ENCODE measurements at regions not wholly inside any gene's neighbourhood (a gene's known extent, or its start where the extent isn't known, plus 50 kb on each side); places are given as distances from the start of the nearest gene placed in this dataset.

DNA sequence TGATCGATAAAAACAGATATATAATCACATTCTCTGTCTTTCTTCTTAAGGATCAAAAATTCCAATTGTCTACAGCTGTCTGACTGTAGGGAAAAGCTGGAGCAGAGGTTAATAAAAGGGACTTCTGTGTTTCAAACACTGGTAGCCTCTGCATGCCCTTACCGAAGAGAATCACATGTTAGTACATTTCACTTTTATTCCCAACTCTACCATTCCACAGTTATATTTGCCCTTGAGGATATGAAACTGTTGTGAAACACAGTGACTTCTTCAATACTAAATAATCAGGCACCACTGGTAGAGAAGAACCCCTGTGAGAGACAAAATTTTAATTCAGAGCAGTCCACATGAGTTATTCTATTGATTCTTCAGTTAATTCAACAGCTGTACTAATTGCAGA lies 1187.3 kb upstream of the CITED2 start:
- Mint-ChIP-seq H3K4me1 (ENCODE audit: low read depth) (no peaks in the 10 kb centered on the region), H3K9me3 (ENCODE audit: insufficient read depth) (no peaks in the 10 kb centered on the region), H3K36me3 (ENCODE audit: low read depth) (no peaks in the 10 kb centered on the region), H3K27me3 (ENCODE audit: low read depth) (peaks cover 3% of the 10 kb centered on the region), H3K4me3 (no peak overlapping the region), H3K27ac (no peak overlapping the region)
- DNase-seq = no peak
- no peak for ATAC-seq
- ChIA-PET CTCF (no interaction called here), POLR2A (no interaction called here)

DNA sequence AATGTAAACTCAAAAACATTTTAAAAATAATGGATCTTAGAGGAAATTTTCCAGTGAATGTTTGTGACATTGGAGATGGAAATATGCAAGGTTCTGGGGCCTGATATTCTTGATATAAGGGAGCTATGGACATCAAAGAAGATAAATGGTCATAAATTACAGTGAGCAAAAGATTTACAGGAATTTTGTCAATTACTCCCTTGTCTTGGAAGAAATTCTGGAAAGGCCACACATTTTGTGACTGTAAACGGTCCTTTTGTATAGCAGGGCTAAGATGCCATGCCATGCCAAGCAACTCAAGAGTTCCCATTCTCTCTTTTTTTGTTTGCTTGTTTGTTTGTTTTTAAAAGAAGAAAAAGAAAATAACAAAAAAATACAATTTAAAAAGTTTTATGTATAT lies 1186.2 kb upstream of the CITED2 start:
- DNase-seq = no peak
- H3K27ac Mint-ChIP-seq = no peak overlapping the region
- POLR2A ChIA-PET = no interaction called here
- H3K4me3 Mint-ChIP-seq = no peak overlapping the region
- peaks cover 3% of the 10 kb centered on the region for H3K27me3 Mint-ChIP-seq (ENCODE audit: low read depth)
- H3K4me1 Mint-ChIP-seq (ENCODE audit: low read depth) = no peaks in the 10 kb centered on the region
- no peak for ATAC-seq
- CTCF ChIA-PET = no interaction called here
- H3K36me3 Mint-ChIP-seq (ENCODE audit: low read depth) = no peaks in the 10 kb centered on the region
- no peaks in the 10 kb centered on the region for H3K9me3 Mint-ChIP-seq (ENCODE audit: insufficient read depth)

DNA sequence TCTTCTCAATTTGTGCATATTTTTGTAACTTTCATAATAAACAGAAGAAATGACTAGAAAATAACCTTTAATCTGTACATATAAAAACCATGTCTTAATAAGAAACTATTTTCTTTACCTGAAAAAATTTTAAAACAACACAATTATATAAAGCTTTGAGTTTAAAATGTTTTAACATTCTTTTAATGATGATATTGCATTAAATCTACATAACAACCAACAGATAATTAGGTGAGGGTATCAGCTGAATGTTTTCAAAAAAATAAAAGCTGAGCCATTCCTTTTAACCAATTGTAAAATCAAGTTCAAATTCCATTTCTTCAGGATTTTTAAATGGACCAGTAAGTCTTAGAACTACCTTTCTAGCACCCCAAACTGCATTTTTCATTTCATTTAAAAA lies 1185.0 kb upstream of the CITED2 start:
- Mint-ChIP-seq H3K27me3 (ENCODE audit: low read depth) (peaks cover 3% of the 10 kb centered on the region), H3K36me3 (ENCODE audit: low read depth) (no peaks in the 10 kb centered on the region), H3K9me3 (ENCODE audit: insufficient read depth) (no peaks in the 10 kb centered on the region), H3K4me1 (ENCODE audit: low read depth) (no peaks in the 10 kb centered on the region), H3K27ac (no peak overlapping the region), H3K4me3 (no peak overlapping the region)
- CTCF ChIA-PET = no interaction called here
- DNase-seq = no peak
- POLR2A ChIA-PET = no interaction called here
- ATAC-seq = no peak

DNA sequence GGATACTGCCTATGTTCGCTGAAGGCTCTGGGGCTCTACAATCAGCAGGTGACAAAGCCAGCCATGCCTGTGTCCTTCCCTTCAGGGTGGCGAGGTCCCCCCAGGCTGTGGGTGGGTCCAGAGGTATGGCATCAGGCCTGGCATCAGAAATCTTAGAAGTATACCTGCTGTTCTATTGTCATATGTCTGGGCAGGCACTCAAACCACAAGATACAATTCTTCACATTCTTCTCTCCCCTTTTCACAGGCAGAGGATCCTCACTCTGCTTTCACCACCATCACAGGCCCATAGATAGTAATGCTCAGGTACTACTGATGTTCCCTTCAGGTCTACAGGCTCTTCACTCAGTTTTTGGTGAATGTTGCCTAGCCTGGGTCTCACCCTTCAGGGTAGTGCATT lies 1180.0 kb upstream of the CITED2 start:
- ChIA-PET POLR2A (no interaction called here), CTCF (no interaction called here)
- no peaks in the 10 kb centered on the region for H3K9me3 Mint-ChIP-seq (ENCODE audit: insufficient read depth)
- H3K27me3 Mint-ChIP-seq (ENCODE audit: low read depth) = no peaks in the 10 kb centered on the region
- DNase-seq = no peak
- no peak for ATAC-seq
- H3K27ac Mint-ChIP-seq = no peak overlapping the region
- H3K4me1 Mint-ChIP-seq (ENCODE audit: low read depth) = no peaks in the 10 kb centered on the region
- H3K4me3 Mint-ChIP-seq = no peak overlapping the region
- no peaks in the 10 kb centered on the region for H3K36me3 Mint-ChIP-seq (ENCODE audit: low read depth)

DNA sequence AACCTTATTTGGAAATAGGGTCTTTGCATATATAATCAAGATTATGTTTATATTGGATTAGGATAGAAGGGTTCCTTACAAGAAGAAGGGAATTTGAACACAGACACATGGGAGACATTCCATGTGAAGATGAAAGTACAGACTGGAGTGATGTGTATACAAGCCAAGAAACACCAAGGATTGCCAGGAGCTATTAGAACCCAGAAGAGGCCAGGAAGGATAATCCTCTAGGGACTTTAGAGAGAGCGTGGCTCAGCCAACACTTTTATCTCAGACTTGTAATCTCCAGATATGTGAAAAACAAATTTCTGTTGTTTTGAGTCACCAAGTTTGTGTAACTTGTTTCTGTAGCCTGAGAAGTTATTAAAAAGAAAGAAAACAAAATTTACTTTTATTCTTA lies 1173.9 kb upstream of the CITED2 start:
- H3K9me3 Mint-ChIP-seq (ENCODE audit: insufficient read depth) = no peaks in the 10 kb centered on the region
- no peaks in the 10 kb centered on the region for H3K4me1 Mint-ChIP-seq (ENCODE audit: low read depth)
- CTCF ChIA-PET = no interaction called here
- no peak overlapping the region for H3K4me3 Mint-ChIP-seq
- no peak for ATAC-seq
- H3K27ac Mint-ChIP-seq = no peak overlapping the region
- POLR2A ChIA-PET = no interaction called here
- no peak for DNase-seq
- H3K36me3 Mint-ChIP-seq (ENCODE audit: low read depth) = no peaks in the 10 kb centered on the region
- peaks cover 4% of the 10 kb centered on the region for H3K27me3 Mint-ChIP-seq (ENCODE audit: low read depth)

DNA sequence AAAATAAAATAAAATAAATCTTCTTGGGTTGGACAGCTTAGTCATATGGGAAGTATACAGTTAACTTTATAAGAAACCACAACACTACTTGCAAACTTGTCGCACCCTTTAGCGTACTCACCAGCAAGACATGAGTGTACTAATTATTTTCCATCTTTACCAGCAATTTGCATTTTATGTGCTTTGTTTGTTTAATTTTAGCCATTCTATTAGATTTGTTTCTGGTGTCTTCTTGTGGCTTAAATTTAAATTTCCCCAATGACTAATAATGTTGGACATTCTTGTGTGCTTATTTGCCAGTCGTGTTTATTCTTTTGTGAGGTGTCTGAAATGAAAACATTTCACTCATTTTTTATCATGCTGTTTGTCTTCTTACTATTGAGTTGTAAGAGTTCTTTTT lies 1172.2 kb upstream of the CITED2 start:
- POLR2A ChIA-PET = no interaction called here
- Mint-ChIP-seq H3K27me3 (ENCODE audit: low read depth) (peaks cover 4% of the 10 kb centered on the region), H3K4me3 (no peak overlapping the region), H3K4me1 (ENCODE audit: low read depth) (no peaks in the 10 kb centered on the region), H3K9me3 (ENCODE audit: insufficient read depth) (no peaks in the 10 kb centered on the region), H3K36me3 (ENCODE audit: low read depth) (no peaks in the 10 kb centered on the region), H3K27ac (no peak overlapping the region)
- ATAC-seq (no peak), DNase-seq (no peak)
- CTCF ChIA-PET = no interaction called here

DNA sequence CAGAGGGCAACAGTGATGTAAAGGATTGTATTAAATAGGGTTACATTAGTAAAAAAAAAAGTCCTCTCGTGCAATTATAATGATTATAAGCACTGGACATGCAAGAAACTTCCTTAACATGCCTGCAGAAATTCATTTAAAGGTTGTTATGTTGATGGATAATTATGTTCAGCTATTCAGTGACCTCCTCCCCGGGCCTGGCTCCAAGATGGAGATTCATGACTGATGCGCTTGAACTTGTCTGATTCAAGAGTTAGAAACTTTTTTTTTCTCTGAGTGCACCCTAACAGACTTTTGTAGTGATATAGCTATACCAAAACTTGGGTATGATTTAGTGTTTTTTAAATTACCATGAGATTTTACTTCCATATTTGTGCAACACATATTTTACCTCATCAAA lies 1170.0 kb upstream of the CITED2 start:
- DNase-seq (no peak), ATAC-seq (no peak)
- H3K27me3 Mint-ChIP-seq (ENCODE audit: low read depth) = peaks cover 4% of the 10 kb centered on the region
- H3K36me3 Mint-ChIP-seq (ENCODE audit: low read depth) = no peaks in the 10 kb centered on the region
- no peak overlapping the region for H3K27ac Mint-ChIP-seq
- POLR2A ChIA-PET = no interaction called here
- H3K9me3 Mint-ChIP-seq (ENCODE audit: insufficient read depth) = no peaks in the 10 kb centered on the region
- no peak overlapping the region for H3K4me3 Mint-ChIP-seq
- CTCF ChIA-PET = no interaction called here
- H3K4me1 Mint-ChIP-seq (ENCODE audit: low read depth) = no peaks in the 10 kb centered on the region

DNA sequence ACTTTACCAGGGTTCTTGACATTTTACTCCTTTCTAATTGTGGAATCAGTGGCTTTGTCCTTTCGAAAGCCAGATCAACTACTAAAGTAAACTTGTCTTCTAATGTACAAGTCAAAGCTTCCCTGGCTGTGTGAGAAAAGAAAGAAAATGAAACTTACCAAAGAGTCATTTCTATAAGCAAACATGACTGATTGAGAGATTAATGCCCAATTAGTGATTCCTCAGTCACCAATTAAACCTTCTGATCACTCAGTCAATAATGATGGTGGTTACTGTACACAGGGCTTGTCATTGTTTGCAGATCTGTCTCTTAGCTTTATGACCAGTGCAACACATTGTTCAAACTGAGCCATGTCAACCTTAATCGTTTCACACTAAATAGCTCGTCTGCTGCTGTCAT lies 1168.4 kb upstream of the CITED2 start:
- ChIA-PET POLR2A (no interaction called here), CTCF (no interaction called here)
- H3K4me1 Mint-ChIP-seq (ENCODE audit: low read depth) = no peaks in the 10 kb centered on the region
- H3K4me3 Mint-ChIP-seq = no peak overlapping the region
- H3K9me3 Mint-ChIP-seq (ENCODE audit: insufficient read depth) = no peaks in the 10 kb centered on the region
- no peaks in the 10 kb centered on the region for H3K36me3 Mint-ChIP-seq (ENCODE audit: low read depth)
- no peak for DNase-seq
- no peaks in the 10 kb centered on the region for H3K27me3 Mint-ChIP-seq (ENCODE audit: low read depth)
- ATAC-seq = no peak
- no peak overlapping the region for H3K27ac Mint-ChIP-seq

DNA sequence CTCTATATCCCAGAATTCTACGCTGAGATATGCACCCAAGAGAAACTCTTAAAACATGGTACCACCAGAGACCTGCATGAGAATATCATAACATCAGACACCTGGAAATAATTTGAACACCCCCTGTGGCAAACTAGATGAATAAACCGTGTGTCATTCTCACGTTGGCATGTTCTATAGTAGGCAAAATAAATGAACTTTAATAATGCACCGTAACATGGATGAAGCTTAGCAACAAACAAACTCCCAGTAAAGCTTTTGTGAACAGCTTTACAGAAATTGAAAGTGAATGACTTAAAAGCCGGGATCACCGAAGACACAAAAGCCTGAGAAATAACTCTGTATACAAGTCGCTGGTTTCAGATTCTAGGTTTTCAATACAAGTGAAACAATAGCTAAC lies 1166.8 kb upstream of the CITED2 start:
- no peaks in the 10 kb centered on the region for H3K4me1 Mint-ChIP-seq (ENCODE audit: low read depth)
- H3K9me3 Mint-ChIP-seq (ENCODE audit: insufficient read depth) = no peaks in the 10 kb centered on the region
- no peak for ATAC-seq
- no peak overlapping the region for H3K27ac Mint-ChIP-seq
- no peaks in the 10 kb centered on the region for H3K36me3 Mint-ChIP-seq (ENCODE audit: low read depth)
- no peak overlapping the region for H3K4me3 Mint-ChIP-seq
- H3K27me3 Mint-ChIP-seq (ENCODE audit: low read depth) = no peaks in the 10 kb centered on the region
- POLR2A ChIA-PET = no interaction called here
- DNase-seq = no peak
- CTCF ChIA-PET = no interaction called here

DNA sequence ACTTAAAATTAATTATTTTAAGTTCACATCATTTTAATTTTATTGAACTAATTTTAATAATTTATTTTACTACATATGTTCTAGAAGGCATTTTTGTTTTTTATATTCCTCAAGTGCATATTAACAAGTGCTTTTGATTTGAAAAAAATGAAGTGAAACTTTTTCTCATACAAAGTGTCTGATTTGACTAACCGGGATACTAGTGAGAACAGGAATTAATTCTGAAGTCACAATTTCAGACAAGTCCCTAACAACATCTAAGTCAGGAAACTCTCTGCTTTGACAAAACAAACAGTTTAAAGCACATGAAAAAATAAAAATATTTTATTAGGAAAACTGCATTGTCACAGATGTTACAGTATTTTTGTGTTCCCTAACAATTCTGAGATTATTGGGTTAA lies 1166.3 kb upstream of the CITED2 start:
- DNase-seq (no peak), ATAC-seq (no peak)
- Mint-ChIP-seq H3K27ac (no peak overlapping the region), H3K4me1 (ENCODE audit: low read depth) (no peaks in the 10 kb centered on the region), H3K4me3 (no peak overlapping the region), H3K36me3 (ENCODE audit: low read depth) (no peaks in the 10 kb centered on the region), H3K9me3 (ENCODE audit: insufficient read depth) (no peaks in the 10 kb centered on the region), H3K27me3 (ENCODE audit: low read depth) (no peaks in the 10 kb centered on the region)
- ChIA-PET POLR2A (no interaction called here), CTCF (no interaction called here)

DNA sequence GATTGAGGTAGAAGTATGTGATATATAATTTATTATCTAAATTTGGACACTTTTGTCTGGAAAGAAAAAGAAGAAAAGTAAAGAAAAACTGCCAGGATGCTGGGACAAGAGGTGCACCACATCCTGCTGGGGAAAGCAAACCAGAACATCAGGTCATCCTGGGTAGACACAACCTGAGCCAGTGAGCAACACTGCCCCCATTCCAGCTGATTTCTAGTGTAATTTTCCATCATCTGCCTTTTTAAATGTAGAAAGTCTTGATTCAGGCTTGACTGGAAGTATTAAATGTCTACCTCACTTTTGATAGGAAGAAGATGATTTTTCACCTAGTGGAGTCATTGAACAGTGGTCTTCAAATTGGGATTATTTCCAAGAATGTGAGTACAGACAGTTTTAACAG lies 1164.5 kb upstream of the CITED2 start:
- ChIA-PET POLR2A (no interaction called here), CTCF (no interaction called here)
- Mint-ChIP-seq H3K36me3 (ENCODE audit: low read depth) (no peaks in the 10 kb centered on the region), H3K4me1 (ENCODE audit: low read depth) (no peaks in the 10 kb centered on the region), H3K27ac (no peak overlapping the region), H3K27me3 (ENCODE audit: low read depth) (peaks cover 3% of the 10 kb centered on the region), H3K9me3 (ENCODE audit: insufficient read depth) (no peaks in the 10 kb centered on the region), H3K4me3 (no peak overlapping the region)
- ATAC-seq (no peak), DNase-seq (no peak)

DNA sequence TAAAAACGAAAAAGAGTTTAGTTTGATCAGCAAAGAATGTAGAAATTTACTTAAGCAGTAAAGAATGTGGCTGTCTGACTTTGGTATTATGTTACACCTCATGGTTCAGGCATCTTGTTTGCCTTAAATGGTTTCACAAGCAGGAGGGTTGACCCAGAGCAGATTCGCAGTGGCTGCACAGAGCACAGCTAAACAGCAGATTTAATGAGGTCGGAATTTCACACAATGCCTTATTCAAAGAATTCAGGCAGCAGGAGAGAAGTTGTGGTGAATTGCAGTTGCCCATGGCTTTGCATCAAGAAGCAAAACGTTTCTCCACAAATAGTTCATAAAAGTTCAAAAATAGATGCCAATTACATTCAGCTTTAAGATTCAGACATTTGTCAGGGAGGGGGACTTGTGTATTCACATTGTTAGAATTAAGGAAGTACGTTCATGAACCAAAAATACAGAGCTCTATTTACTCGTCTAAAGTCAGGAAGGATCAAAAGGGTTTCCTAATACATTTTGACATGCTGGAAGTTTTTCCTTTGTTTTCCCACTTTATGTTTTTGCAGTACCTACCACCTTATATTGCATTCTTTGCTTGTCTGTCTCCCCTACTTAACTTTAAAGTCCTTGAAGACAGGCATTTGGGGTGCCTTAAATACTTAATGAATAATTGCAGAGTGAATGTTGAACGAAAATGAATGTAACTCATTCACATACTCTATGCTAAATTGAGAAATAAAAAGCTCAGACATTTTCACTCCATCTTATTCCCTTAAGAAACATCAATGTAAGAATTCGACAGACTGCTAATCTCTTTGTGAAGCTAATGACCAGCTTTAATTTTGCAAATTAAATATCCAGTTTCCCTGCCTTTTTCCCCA lies 1163.6 kb upstream of the CITED2 start:
- DNase-seq (no peak), ATAC-seq (no peak)
- Mint-ChIP-seq H3K4me1 (ENCODE audit: low read depth) (no peaks in the 10 kb centered on the region), H3K36me3 (ENCODE audit: low read depth) (no peaks in the 10 kb centered on the region), H3K27me3 (ENCODE audit: low read depth) (peaks cover 3% of the 10 kb centered on the region), H3K9me3 (ENCODE audit: insufficient read depth) (no peaks in the 10 kb centered on the region), H3K4me3 (no peak overlapping the region), H3K27ac (no peak overlapping the region)
- ChIA-PET POLR2A (no interaction called here), CTCF (no interaction called here)

DNA sequence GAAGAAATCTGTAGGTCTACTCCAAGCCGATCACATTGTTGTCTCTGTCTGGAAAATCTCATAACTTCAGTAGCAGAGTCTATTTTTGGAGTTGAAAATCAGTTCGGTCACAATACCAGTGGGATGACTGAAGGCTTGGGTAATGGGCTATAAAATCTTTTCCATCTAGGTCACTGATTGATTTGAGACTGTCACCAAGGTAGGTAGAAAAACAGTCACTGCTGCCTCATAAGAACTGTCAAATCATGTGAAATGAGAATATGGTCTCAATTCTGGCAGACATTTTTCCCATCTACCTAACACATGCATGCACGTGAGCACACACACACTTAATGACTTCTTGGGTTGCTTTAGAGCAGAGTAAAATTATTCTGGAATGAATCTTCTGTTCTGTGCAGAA lies 1162.8 kb upstream of the CITED2 start:
- Mint-ChIP-seq H3K9me3 (ENCODE audit: insufficient read depth) (no peaks in the 10 kb centered on the region), H3K4me1 (ENCODE audit: low read depth) (no peaks in the 10 kb centered on the region), H3K36me3 (ENCODE audit: low read depth) (no peaks in the 10 kb centered on the region), H3K27ac (no peak overlapping the region), H3K27me3 (ENCODE audit: low read depth) (peaks cover 3% of the 10 kb centered on the region), H3K4me3 (no peak overlapping the region)
- no peak for DNase-seq
- no peak for ATAC-seq
- POLR2A ChIA-PET = no interaction called here
- CTCF ChIA-PET = no interaction called here

Measured in activated CD8-positive, alpha-beta T cell treated with anti-CD3 and anti-CD28 coated beads, Interleukin-2, amount 10 ng/mL, durations not matched to agents 7 days and 5 days (primary cell).